ENCODE measurements at regions not wholly inside any gene's neighbourhood (a gene's known extent, or its start where the extent isn't known, plus 50 kb on each side); places are given as distances from the start of the nearest gene placed in this dataset.

DNA sequence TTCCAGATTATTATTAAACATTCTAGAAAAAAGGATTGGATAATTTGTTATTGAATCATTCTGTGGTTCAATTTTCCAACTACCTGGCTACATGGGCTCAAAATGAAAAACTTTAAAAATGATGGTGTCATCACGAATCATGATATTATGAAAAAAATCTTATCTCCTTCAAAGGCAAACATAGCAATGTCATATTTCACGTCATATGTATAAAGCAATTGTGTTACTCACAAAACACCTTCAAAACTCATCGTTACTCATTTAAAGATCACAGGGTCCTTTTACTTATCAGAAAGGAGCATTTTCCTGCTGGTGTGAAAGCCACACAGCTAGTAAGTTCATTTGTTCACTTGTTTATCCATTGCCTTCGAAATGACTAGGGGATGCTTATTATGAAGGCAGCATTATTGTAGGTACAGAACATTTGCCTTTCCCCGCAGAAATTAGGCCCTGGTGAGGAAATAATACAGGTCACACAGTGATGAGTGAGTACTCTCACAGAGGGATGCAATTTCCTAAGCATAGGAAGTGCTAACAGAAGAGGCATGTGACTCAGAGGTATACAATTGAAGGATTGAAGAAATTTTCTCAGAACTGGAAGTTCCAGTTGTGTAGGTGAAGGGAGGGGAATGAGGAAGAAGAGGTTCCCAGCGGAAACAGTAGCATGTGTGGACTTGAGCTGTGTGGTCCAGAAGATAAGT lies 478.7 kb downstream of the INHBA start:
- Histone ChIP-seq H3K4me1 (no peaks in the 10 kb centered on the region), H3K9me3 (peaks cover 0 to 13% (median 2%) of the 10 kb centered on the region in 8 donors), H3K4me3 (no peak overlapping the region), H3K27ac (no peak overlapping the region), H3K36me3 (no peaks in the 10 kb centered on the region), H3K27me3 (replicated peaks in 1 of 7) (no peaks in the 10 kb centered on the region)
- no peak for DNase-seq
- 83 to 89% (median 85%) methylated on average over 6 of the region's 6 CpGs for WGBS, 5 donors
- TF ChIP-seq POLR2A (IDR thresholded peaks at IDR 0.05): no peak
- TF ChIP-seq, protein P1, sequence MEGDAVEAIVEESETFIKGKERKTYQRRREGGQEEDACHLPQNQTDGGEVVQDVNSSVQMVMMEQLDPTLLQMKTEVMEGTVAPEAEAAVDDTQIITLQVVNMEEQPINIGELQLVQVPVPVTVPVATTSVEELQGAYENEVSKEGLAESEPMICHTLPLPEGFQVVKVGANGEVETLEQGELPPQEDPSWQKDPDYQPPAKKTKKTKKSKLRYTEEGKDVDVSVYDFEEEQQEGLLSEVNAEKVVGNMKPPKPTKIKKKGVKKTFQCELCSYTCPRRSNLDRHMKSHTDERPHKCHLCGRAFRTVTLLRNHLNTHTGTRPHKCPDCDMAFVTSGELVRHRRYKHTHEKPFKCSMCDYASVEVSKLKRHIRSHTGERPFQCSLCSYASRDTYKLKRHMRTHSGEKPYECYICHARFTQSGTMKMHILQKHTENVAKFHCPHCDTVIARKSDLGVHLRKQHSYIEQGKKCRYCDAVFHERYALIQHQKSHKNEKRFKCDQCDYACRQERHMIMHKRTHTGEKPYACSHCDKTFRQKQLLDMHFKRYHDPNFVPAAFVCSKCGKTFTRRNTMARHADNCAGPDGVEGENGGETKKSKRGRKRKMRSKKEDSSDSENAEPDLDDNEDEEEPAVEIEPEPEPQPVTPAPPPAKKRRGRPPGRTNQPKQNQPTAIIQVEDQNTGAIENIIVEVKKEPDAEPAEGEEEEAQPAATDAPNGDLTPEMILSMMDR (IDR thresholded peaks at IDR 0.05 in 8 of 11, conservative IDR thresholded peaks at IDR 0.05 in 3 of 11): no peak
- no peak for TF ChIP-seq POLR2AphosphoS5 (IDR thresholded peaks at IDR 0.05)
- intact Hi-C loops (cut with DNase I; ENCODE audit: low total_unique reads): no loop called here

DNA sequence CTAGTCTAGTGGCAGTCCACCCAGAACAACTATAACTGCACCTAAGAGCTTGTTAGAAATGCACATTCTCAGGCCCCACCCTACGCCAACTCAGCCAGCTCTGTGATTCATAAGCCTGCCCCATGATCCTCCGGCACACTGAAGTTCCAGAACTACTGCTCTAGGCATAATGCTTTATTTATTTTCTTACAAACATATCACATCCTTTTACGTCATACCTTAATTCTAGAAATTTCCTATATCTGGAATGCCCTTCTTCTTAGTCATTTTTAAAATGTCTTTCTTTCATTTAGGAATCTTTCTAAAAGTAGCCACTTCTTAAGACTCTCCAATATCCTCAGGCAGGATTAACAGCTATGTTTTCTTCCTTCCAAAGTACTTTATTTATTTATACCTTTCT lies 480.1 kb downstream of the INHBA start:
- no peak overlapping the region for H3K4me3 ChIP-seq
- intact Hi-C loops (cut with DNase I; ENCODE audit: low total_unique reads): no loop called here
- H3K27ac ChIP-seq: no peak overlapping the region
- H3K36me3 ChIP-seq: no peaks in the 10 kb centered on the region
- H3K9me3 ChIP-seq: peaks cover 0 to 4% (median 0%) of the 10 kb centered on the region in 8 donors
- WGBS, 5 donors: 92 to 95% (median 94%) methylated on average over 3 of the region's 3 CpGs
- no peak for DNase-seq
- H3K27me3 ChIP-seq (replicated peaks in 1 of 7): no peaks in the 10 kb centered on the region
- TF ChIP-seq POLR2AphosphoS5 (IDR thresholded peaks at IDR 0.05) (no peak), POLR2A (IDR thresholded peaks at IDR 0.05) (no peak)
- TF ChIP-seq, protein P1 (IDR thresholded peaks at IDR 0.05 in 8 of 11, conservative IDR thresholded peaks at IDR 0.05 in 3 of 11): no peak
- no peaks in the 10 kb centered on the region for H3K4me1 ChIP-seq

DNA sequence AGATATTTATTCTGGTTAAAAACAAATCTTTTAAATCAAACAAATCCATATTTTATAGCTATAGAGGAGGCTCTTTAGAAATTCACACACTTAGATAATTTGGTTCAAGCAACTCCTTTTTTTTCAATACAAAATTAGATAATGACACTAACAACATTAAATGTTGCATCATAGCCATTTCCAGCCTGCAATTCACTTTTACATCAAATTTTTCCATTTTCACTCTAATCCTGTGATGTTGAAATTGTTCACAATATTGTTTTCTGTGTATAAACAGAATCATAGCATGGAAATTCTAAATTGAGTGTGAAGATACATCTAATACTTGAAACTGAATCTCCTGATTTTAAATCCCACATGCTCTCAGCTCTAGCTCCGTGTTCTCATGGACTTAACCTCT lies 482.6 kb downstream of the INHBA start:
- H3K27me3 ChIP-seq (replicated peaks in 1 of 7): no peaks in the 10 kb centered on the region
- H3K4me3 ChIP-seq: no peak overlapping the region
- no peak for DNase-seq
- 62 to 74% (median 74%) methylated on average over 1 of the region's 1 CpG for WGBS, 5 donors
- no peaks in the 10 kb centered on the region for H3K36me3 ChIP-seq
- H3K9me3 ChIP-seq: no peaks in the 10 kb centered on the region
- no peaks in the 10 kb centered on the region for H3K4me1 ChIP-seq
- no peak overlapping the region for H3K27ac ChIP-seq
- intact Hi-C loops (cut with DNase I; ENCODE audit: low total_unique reads): no loop called here
- TF ChIP-seq POLR2A (IDR thresholded peaks at IDR 0.05): no peak
- TF ChIP-seq, protein P1 (IDR thresholded peaks at IDR 0.05 in 8 of 11, conservative IDR thresholded peaks at IDR 0.05 in 3 of 11): no peak
- no peak for TF ChIP-seq POLR2AphosphoS5 (IDR thresholded peaks at IDR 0.05)

DNA sequence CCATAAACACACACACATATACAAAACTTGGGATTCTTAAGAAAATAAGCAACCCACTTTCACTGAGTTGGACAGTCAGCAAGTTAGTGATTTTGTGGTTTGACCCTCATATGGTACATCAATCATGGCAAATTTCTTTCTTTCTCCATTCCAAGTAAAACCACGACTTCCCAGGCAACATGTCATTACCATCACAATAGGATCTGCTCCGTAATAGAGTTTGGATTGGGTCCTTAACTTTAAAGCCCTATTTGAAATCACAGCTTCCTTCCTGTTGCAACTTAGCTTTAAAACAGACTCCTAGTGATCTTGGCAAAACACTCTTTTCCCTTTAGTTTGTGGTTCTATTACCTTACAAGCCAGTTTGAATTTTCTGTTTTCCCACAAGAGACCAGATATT lies 483.6 kb downstream of the INHBA start:
- Histone ChIP-seq H3K36me3 (no peaks in the 10 kb centered on the region), H3K9me3 (no peaks in the 10 kb centered on the region), H3K4me1 (no peaks in the 10 kb centered on the region), H3K27me3 (replicated peaks in 1 of 7) (no peaks in the 10 kb centered on the region), H3K27ac (no peak overlapping the region), H3K4me3 (no peak overlapping the region)
- no peak for DNase-seq
- WGBS, 5 donors: 11 to 20% (median 17%) methylated on average over 2 of the region's 2 CpGs
- intact Hi-C loops (cut with DNase I; ENCODE audit: low total_unique reads): no loop called here
- TF ChIP-seq, protein P1 (IDR thresholded peaks at IDR 0.05 in 8 of 11, conservative IDR thresholded peaks at IDR 0.05 in 3 of 11): no peak
- no peak for TF ChIP-seq POLR2A (IDR thresholded peaks at IDR 0.05)
- no peak for TF ChIP-seq POLR2AphosphoS5 (IDR thresholded peaks at IDR 0.05)
